ENCODE measurements at regions not wholly inside any gene's neighbourhood (a gene's known extent, or its start where the extent isn't known, plus 50 kb on each side); places are given as distances from the start of the nearest gene placed in this dataset.

DNA sequence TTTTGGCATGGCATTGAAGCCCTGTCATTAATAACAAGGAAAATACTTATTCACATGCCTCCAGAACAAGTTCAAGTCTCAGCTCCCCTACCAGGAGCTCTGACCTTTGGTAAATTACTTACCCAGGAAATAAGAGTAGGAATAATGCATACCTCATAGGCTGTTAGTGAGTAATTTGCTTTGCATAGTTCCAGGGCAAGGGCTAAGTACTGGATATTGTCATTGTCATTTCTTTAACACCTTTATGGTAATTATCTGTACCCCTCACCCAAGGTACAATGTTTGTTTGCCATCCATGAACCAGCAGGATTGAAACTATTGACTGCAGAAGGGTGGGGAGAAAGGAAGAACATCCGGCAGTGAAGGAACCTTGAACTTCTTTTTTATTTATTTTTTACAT is 148.5 kb downstream of the SOX2 start:
- no peak for DNase-seq

DNA sequence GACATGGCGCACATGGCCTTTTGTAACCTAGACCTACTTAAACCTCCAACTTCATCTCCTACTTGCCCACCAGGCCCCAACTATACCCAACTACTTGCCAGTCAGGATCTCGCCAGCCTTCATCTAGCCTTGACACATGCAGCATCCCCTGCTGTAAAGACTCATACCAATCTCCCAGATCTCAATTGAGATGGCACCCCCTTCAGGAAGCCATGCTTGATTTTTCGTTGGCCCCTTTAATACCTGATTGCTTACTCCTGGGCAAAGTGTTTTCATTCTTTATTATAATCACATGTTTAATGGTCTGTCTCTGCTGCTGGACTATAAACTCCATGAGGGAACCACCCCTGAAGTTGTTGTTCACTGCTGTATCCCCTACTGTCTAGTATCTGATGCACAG is 150.8 kb downstream of the SOX2 start:
- DNase-seq, result no peak

DNA sequence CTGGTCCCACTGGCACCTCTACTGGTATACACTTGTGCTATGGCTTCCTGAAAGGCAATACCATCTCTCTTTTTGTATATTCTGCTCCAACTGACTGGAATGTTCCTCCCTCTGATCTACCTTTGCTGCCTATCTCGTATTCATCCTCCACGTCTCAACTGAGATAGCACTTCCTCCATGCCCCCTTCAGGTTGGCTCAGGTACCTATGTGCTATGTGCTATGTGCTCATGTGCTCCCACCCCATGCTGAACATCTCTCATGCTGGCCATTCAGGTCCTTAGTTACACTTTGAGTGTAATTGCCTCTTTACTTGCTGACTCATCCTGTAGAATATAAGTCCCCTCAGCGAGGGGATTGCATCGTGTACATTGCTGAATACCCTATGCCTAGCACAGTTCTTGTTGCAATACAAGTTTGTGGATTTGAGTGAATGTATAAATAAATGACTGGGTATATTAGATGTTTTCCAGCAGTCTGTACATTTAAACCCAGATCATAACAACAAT is 156.9 kb downstream of the SOX2 start:
- no peak for DNase-seq

DNA sequence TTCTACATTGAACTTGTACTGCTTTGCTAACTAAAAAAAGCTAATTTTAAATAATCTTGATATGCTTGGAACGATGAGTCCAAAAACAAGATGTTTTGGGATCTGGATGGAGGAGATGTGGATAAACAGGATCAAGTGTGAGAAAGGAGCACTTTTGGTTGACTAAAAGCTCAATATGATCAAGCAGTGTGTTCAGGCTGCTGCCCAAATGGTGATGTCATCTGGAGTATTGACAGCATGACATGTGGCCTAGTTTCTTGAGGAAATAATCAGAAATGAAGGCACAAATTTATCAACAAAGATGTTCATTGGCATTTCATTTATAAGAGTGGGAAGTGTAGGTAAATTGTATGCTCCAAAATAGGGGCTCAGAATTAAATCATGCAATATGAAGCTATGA is 161.2 kb downstream of the SOX2 start:
- DNase-seq, result no peak

DNA sequence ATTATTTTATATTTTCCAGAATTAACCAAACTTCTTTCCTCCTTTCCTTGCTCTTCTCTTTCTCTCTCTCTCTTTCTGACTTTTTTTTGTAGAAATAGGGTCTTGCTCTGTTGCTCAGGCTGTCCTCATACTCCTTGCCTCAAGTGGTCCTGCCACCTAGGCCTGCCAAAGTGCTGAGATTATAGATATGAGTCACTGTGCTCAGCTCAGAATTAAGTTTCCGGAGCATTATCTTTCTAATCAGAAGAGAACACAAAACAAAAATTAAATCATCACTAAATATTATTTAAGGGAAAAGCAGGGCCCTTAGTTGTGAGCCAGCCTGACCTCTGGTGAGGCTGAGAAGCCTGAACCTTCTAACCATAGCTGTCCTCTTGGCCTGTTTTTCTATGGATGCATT is 168.2 kb downstream of the SOX2 start:
- no peak for DNase-seq

DNA sequence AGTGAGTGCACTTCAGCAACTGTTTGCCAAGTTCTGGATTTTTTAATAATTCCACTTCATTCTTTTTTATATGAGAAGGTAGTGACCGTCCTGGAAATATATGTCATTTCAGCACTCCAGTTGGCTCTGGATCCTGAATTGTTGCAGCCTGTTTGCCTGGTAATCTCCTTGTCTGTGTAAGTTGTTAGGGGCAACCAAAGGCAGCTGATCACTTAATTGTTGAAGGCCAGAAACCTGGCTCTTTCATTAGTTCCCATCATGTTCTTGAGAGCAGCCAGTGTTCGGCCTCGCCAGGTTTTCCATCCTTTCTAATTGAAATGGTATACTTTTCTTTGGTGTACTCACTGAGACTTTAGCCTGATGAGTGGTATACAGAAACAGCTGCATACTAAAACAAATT is 168.6 kb downstream of the SOX2 start:
- DNase-seq, result no peak

- DNase-seq, result no peak
These were observed 170.0 kb downstream of the SOX2 start for GRCh38 chr3:181881749-181882148.

- no peak for DNase-seq
These were observed 174.3 kb downstream of the SOX2 start for GRCh38 chr3:181885868-181886630.

DNA sequence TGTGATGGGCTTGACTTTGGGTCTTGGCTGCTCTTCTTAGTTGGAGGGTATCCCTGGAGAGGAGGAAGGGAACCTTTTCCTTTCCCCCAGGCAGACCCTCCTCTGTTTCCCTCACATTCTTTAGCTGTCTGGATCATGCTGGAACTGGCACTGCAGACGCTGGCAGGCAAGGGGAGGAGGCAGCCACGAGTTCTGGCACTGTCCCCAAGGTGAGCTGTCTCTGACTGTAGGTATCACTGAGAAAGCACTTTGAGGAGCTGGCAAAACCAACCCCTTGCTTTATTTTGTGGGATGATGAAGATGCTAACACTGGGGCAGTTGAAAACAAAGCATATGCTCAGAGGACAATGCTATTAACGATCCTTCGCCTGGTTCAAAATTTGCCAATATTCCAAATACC is 175.0 kb downstream of the SOX2 start:
- no peak for DNase-seq

GRCh38 chr3:181887685-181888084 is 176.0 kb downstream of the SOX2 start:
- no peak for DNase-seq

GRCh38 chr3:181888234-181888633 is 176.5 kb downstream of the SOX2 start:
- DNase-seq, result no peak

GRCh38 chr3:181892848-181893247 is 181.1 kb downstream of the SOX2 start:
- no peak for DNase-seq

GRCh38 chr3:181896605-181897004 is 184.9 kb downstream of the SOX2 start:
- DNase-seq, result no peak

- no peak for DNase-seq
These were observed 188.0 kb downstream of the SOX2 start for GRCh38 chr3:181899702-181900101.

GRCh38 chr3:181901626-181902025 is 189.9 kb downstream of the SOX2 start:
- no peak for DNase-seq

- no peak for DNase-seq
These were observed 194.6 kb downstream of the SOX2 start for GRCh38 chr3:181906338-181906737.

- DNase-seq, result no peak
These were observed 197.5 kb downstream of the SOX2 start for GRCh38 chr3:181909241-181909640.

DNA sequence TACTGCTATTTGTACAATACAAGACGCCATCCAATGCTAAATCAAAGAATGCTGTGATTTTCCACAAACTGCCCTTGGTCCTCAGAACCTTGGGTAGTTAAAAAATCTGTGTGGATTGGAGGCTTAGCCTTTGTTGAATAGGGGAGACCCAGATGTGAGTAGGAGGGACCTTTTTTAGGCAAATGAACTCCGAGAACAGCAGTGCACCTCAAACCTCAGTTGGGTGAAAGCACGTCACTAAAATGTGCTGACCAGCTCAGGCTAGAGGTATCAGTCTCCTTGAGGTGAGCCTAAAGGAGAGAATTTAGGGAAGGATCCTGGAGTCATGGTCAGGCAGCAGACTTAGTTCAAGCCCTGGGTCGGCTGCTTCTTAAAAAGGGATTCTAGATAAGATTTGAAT is 200.7 kb downstream of the SOX2 start:
- DNase-seq, result no peak

GRCh38 chr3:181913254-181913653 is 201.5 kb downstream of the SOX2 start:
- no peak for DNase-seq

DNA sequence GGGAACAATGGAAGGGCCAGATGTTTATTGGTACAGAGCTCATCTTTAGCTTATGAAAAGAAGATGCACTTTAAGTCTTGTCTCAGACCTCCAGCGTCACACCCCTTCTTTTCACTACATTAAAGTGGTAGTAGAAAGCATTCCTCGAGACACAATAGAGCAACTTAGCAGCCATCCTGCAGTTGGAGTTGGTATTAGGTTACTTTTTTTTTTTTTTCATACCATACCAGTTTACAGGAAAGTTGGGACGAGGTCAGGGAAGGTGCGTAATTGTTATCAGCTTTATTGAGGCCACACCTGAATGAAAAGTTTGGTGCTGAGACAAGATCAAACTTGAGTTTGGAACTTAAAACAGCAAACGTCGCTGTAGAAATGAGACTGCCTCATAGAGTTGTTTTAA is 203.8 kb downstream of the SOX2 start:
- DNase-seq, result no peak

- DNase-seq, result no peak
These were observed 204.3 kb downstream of the SOX2 start for GRCh38 chr3:181916013-181916412.

- no peak for DNase-seq
These were observed 205.3 kb downstream of the SOX2 start for GRCh38 chr3:181917027-181917426.

GRCh38 chr3:181919375-181919774 is 207.7 kb downstream of the SOX2 start:
- no peak for DNase-seq

GRCh38 chr3:181920409-181920808 is 208.7 kb downstream of the SOX2 start:
- no peak for DNase-seq

DNA sequence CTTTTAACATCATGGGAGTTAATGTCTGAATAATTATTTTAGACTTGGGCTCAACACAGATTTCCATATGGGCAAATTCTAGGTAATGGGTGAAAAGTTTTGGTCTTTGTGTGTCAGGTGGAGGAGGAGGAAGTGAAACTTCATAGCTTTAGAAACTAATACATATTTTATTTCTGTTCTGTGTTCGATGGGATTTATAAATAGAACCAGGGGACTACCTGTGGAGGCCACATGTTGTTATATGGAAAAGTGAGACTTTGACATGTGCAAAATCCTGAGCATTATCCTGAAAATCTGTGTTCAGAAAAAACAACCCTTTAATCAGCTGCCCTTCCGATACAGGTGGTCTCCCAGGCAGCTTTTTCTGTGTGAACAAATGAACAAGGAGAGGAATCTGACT is 209.5 kb downstream of the SOX2 start:
- DNase-seq, result no peak
